Vagina (tissue), 2 donors: ENCODE measurements at regions not wholly inside any gene's neighbourhood (a gene's known extent, or its start where the extent isn't known, plus 50 kb on each side); places are given as distances from the start of the nearest gene placed in this dataset.
"Not testable (repeated sequence)": the region's sequence is repeated elsewhere in the genome, so short reads cannot be mapped to it uniquely, and the experiment has no call there.

ENCODE experiments used
- DNase-seq, 2 donors: peaks; one replicate each; pipeline ENCODE4 v3.0.0-alpha.2; 2017; ENCODE audit errors: extremely low spot score in 2 of 2
- H3K27ac ChIP-seq: fragments of 200-600 bp; sonication (generic); one replicate; pipeline ENCODE4 v1.5.1; 2019
- H3K27me3 ChIP-seq: fragments of 200-600 bp; sonication (generic); one replicate; pipeline ENCODE4 v1.5.1; 2019
- H3K36me3 ChIP-seq, 2 donors: fragments of 200-600 bp; sonication (generic); one replicate each; pipeline ENCODE4 v1.5.1; 2017 to 2019
- H3K4me1 ChIP-seq: fragments of 200-600 bp; sonication (generic); one replicate; pipeline ENCODE4 v1.5.1; 2019
- H3K4me3 ChIP-seq, 2 donors: fragments of 200-600 bp; sonication (generic); 1 replicate in 1 of 2; 2 replicates in 1 of 2; pipeline ENCODE4 v1.5.1; 2016 to 2019
- H3K9me3 ChIP-seq: fragments of 200-600 bp; sonication (generic); one replicate; pipeline ENCODE4 v1.5.1; 2019
- CTCF ChIP-seq, 3 experiments: fragments of 450-650 bp in 2 of 3; fragments of 200-600 bp in 1 of 3; sonication (generic) in 1 of 3; IDR thresholded peaks; one replicate each; pipeline ENCODE4 v1.5.1; 2017 to 2019; ENCODE audit warnings: antibody characterized with exemption in 3 of 3, mild to moderate bottlenecking in 2 of 3, moderate library complexity in 2 of 3
- POLR2A ChIP-seq, 2 donors: fragments of 450-650 bp; IDR thresholded peaks; one replicate each; pipeline ENCODE4 v1.6.1; 2017; ENCODE audit warnings: antibody characterized with exemption in 2 of 2, mild to moderate bottlenecking in 2 of 2, moderate library complexity in 2 of 2
- POLR2AphosphoS5 ChIP-seq, 2 donors: sonication (generic); formaldehyde crosslinking; IDR thresholded peaks; one replicate each; pipeline ENCODE4 v1.9.0; 2017; ENCODE audit warnings: antibody characterized with exemption in 2 of 2, mild to moderate bottlenecking in 2 of 2, low read depth in 1 of 2; ENCODE audit not compliant: insufficient read depth in 1 of 2
- intact Hi-C: fragments of 100-400 bp; cut with DNase I; formaldehyde crosslinking; loops from one replicate; pipeline ENCODE4 v1.15.1; 2023

- H3K27ac ChIP-seq, result no peak overlapping the region
- H3K27me3 ChIP-seq, result no peaks in the 10 kb centered on the region
- intact Hi-C loops, result no loop called here
- no peak overlapping the region for H3K4me3 ChIP-seq
- peaks cover 9% of the 10 kb centered on the region for H3K9me3 ChIP-seq
- no peak for TF ChIP-seq CTCF (IDR thresholded peaks at IDR 0.05)
- TF ChIP-seq POLR2A (IDR thresholded peaks at IDR 0.05), result no peak
- TF ChIP-seq POLR2AphosphoS5 (IDR thresholded peaks at IDR 0.05; ENCODE audit: insufficient read depth in 1 of 2, low read depth in 1 of 2), result no peak
- H3K4me1 ChIP-seq, result no peaks in the 10 kb centered on the region
- H3K36me3 ChIP-seq, result no peaks in the 10 kb centered on the region
- no peak for DNase-seq
Observed at GRCh38 chr2:147273106-147273505, 571.7 kb upstream of the ACVR2A start.

- intact Hi-C loops, H3K4me3 ChIP-seq, H3K9me3 ChIP-seq, H3K36me3 ChIP-seq, H3K27me3 ChIP-seq, DNase-seq, H3K4me1 ChIP-seq, H3K27ac ChIP-seq: not testable (repeated sequence)
Observed at GRCh38 chr2:147269581-147269980, 575.2 kb upstream of the ACVR2A start.

GRCh38 chr2:147260241-147260640 lies 584.6 kb upstream of the ACVR2A start:
- H3K4me1 ChIP-seq, result no peaks in the 10 kb centered on the region
- no peak for DNase-seq
- no peaks in the 10 kb centered on the region for H3K27me3 ChIP-seq
- intact Hi-C loops, result no loop called here
- H3K4me3 ChIP-seq, result no peak overlapping the region
- TF ChIP-seq CTCF (IDR thresholded peaks at IDR 0.05), result no peak
- TF ChIP-seq POLR2AphosphoS5 (IDR thresholded peaks at IDR 0.05; ENCODE audit: insufficient read depth in 1 of 2, low read depth in 1 of 2), result no peak
- no peak for TF ChIP-seq POLR2A (IDR thresholded peaks at IDR 0.05)
- no peaks in the 10 kb centered on the region for H3K9me3 ChIP-seq
- H3K27ac ChIP-seq, result no peak overlapping the region
- H3K36me3 ChIP-seq, result no peaks in the 10 kb centered on the region

- Histone ChIP-seq H3K4me3 (no peak overlapping the region), H3K4me1 (no peaks in the 10 kb centered on the region), H3K27me3 (no peaks in the 10 kb centered on the region), H3K27ac (no peak overlapping the region), H3K9me3 (no peaks in the 10 kb centered on the region), H3K36me3 (no peaks in the 10 kb centered on the region)
- intact Hi-C loops, result no loop called here
- no peak for DNase-seq
- no peak for TF ChIP-seq POLR2AphosphoS5 (IDR thresholded peaks at IDR 0.05; ENCODE audit: insufficient read depth in 1 of 2, low read depth in 1 of 2)
- no peak for TF ChIP-seq CTCF (IDR thresholded peaks at IDR 0.05)
- no peak for TF ChIP-seq POLR2A (IDR thresholded peaks at IDR 0.05)
Observed at GRCh38 chr2:147255812-147256211, 589.0 kb upstream of the ACVR2A start.

GRCh38 chr2:147250652-147251356 lies 594.0 kb upstream of the ACVR2A start:
- H3K27ac ChIP-seq, result no peak overlapping the region
- no peaks in the 10 kb centered on the region for H3K9me3 ChIP-seq
- no peak for TF ChIP-seq POLR2A (IDR thresholded peaks at IDR 0.05)
- no peak for TF ChIP-seq POLR2AphosphoS5 (IDR thresholded peaks at IDR 0.05; ENCODE audit: insufficient read depth in 1 of 2, low read depth in 1 of 2)
- TF ChIP-seq CTCF (IDR thresholded peaks at IDR 0.05), result no peak
- H3K4me3 ChIP-seq, result no peak overlapping the region
- no peaks in the 10 kb centered on the region for H3K4me1 ChIP-seq
- intact Hi-C loops, result no loop called here
- DNase-seq, result no peak
- H3K36me3 ChIP-seq, result no peaks in the 10 kb centered on the region
- no peaks in the 10 kb centered on the region for H3K27me3 ChIP-seq
